SK-N-SH (cell line): ENCODE measurements at regions not wholly inside any gene's neighbourhood (a gene's known extent, or its start where the extent isn't known, plus 50 kb on each side); places are given as distances from the start of the nearest gene placed in this dataset.

Source experiments
- CTCF ChIA-PET: fragments of 300-600, 350-600 bp; formaldehyde crosslinking; extraction: SDS; loops from one replicate; lab custom pipeline; 2021; lab: Yijun Ruan, JAX
- POLR2A ChIA-PET: fragments of 350-600 bp; sonication (Branson Sonifier 250); formaldehyde crosslinking; extraction: SDS; loops from one replicate; lab custom pipeline; 2020; ENCODE audit warnings: antibody characterized with exemption, inconsistent platforms; lab: Yijun Ruan, JAX
- DNase-seq: peaks from one replicate; pipeline ENCODE4 v3.0.0; 2012
- H2AFZ ChIP-seq: fragments of 200-600 bp; sonication (generic); 2 replicates; pipeline ENCODE4 v1.8.1; 2016; ENCODE audit warnings: antibody characterized with exemption, mild to moderate bottlenecking, low read depth
- H3F3A ChIP-seq: fragments of 200-600 bp; sonication (generic); replicated peaks from 2 replicates; pipeline ENCODE3; 2016; ENCODE audit warnings: antibody characterized with exemption, mild to moderate bottlenecking; ENCODE audit not compliant: insufficient read depth
- H3K27ac ChIP-seq, 2 experiments: fragments of 200-500 bp in 1 of 2; fragments of 200-600 bp in 1 of 2; sonication (Bioruptor generic) in 1 of 2; sonication (generic), shearing (Covaris generic) in 1 of 2; 2 replicates each; pipeline versions ENCODE4 v1.5.1 to v1.6.1; 2014 to 2016; ENCODE audit warnings: low read depth in 2 of 2, inconsistent platforms in 1 of 2, low read length in 1 of 2, mild to moderate bottlenecking in 1 of 2, mixed read lengths in 1 of 2
- H3K27me3 ChIP-seq: fragments of 200-600 bp; sonication (generic), shearing (Covaris generic); 2 replicates; pipeline ENCODE4 v1.6.1; 2016; ENCODE audit warnings: mixed run types; ENCODE audit not compliant: insufficient read depth
- H3K36me3 ChIP-seq, 2 experiments: fragments of 200-500 bp in 1 of 2; fragments of 200-600 bp in 1 of 2; sonication (Bioruptor generic) in 1 of 2; sonication (generic) in 1 of 2; replicated peaks in 1 of 2; 2 replicates each; pipeline versions ENCODE3 to v1.5.1; 2014 to 2016; ENCODE audit warnings: low read length in 1 of 2, mild to moderate bottlenecking in 1 of 2; ENCODE audit not compliant: insufficient read depth in 2 of 2, control insufficient read depth in 1 of 2
- H3K4me1 ChIP-seq, 2 experiments: fragments of 200-500 bp in 1 of 2; fragments of 200-600 bp in 1 of 2; sonication (Bioruptor generic) in 1 of 2; sonication (generic), shearing (Covaris generic) in 1 of 2; 2 replicates each; pipeline versions ENCODE4 v1.5.1 to v1.6.1; 2014 to 2016; ENCODE audit warnings: low read depth in 1 of 2, low read length in 1 of 2, mixed run types in 1 of 2; ENCODE audit not compliant: insufficient read depth in 2 of 2, control insufficient read depth in 1 of 2
- H3K4me2 ChIP-seq: fragments of 200-600 bp; sonication (generic), shearing (Covaris generic); 2 replicates; pipeline ENCODE4 v1.6.1; 2017; ENCODE audit warnings: mixed run types
- H3K4me3 ChIP-seq, 2 experiments: fragments of 200-500 bp in 1 of 2; fragments of 200-600 bp in 1 of 2; sonication (Bioruptor generic) in 1 of 2; sonication (generic), shearing (Covaris generic) in 1 of 2; 2 replicates each; pipeline versions ENCODE4 v1.5.1 to v1.8.1; 2014 to 2016; ENCODE audit warnings: low read depth in 2 of 2, inconsistent platforms in 1 of 2, low read length in 1 of 2, mild to moderate bottlenecking in 1 of 2, mixed read lengths in 1 of 2, moderate library complexity in 1 of 2
- H3K79me2 ChIP-seq: fragments of 200-600 bp; sonication (generic); 2 replicates; pipeline ENCODE4 v1.8.1; 2017; ENCODE audit warnings: mild to moderate bottlenecking; ENCODE audit not compliant: insufficient read depth
- H3K9ac ChIP-seq: fragments of 200-600 bp; sonication (generic); 2 replicates; pipeline ENCODE4 v1.6.1; 2017; ENCODE audit warnings: mixed run types
- H3K9me2 ChIP-seq: fragments of 200-600 bp; sonication (generic); 2 replicates; pipeline ENCODE4 v1.6.1; 2017; ENCODE audit warnings: mixed run types
- H3K9me3 ChIP-seq: fragments of 200-600 bp; sonication (generic); 2 replicates; pipeline ENCODE4 v1.6.1; 2017; ENCODE audit warnings: mixed run types, mild to moderate bottlenecking, moderate library complexity
- H4K20me1 ChIP-seq: fragments of 200-600 bp; sonication (generic); 2 replicates; pipeline ENCODE4 v1.6.1; 2017; ENCODE audit warnings: mild to moderate bottlenecking, mixed run types; ENCODE audit not compliant: insufficient read depth
- CTCF ChIP-seq: fragments of 200-600 bp; sonication (generic); IDR thresholded peaks from 2 replicates; pipeline ENCODE4 v1.6.1; 2017; ENCODE audit warnings: antibody characterized with exemption, mild to moderate bottlenecking, moderate library complexity
- ELF1 ChIP-seq: IDR thresholded peaks from 2 replicates; pipeline ENCODE4 v1.4.0; 2012
- EP300 ChIP-seq, 2 experiments: IDR thresholded peaks; 2 replicates each; pipeline versions ENCODE4 v1.4.0 to v1.6.1; 2012; ENCODE audit warnings: borderline replicate concordance in 1 of 2, low read depth in 1 of 2, low read length in 1 of 2
- FOXJ3 ChIP-seq: sonication (generic); formaldehyde crosslinking; IDR thresholded peaks from 2 replicates; pipeline ENCODE4 v1.5.1; 2020; ENCODE audit warnings: mild to moderate bottlenecking, missing genetic modification reagents
- MAX ChIP-seq: IDR thresholded peaks from 2 replicates; pipeline ENCODE4 v1.4.0; 2012; ENCODE audit warnings: low read depth
- MEF2A ChIP-seq: IDR thresholded peaks from 2 replicates; pipeline ENCODE4 v1.4.0; 2012; ENCODE audit warnings: low read depth, borderline replicate concordance
- MXI1 ChIP-seq: IDR thresholded peaks from 2 replicates; pipeline ENCODE4 v1.6.1; 2012; ENCODE audit warnings: mild to moderate bottlenecking, low read depth, low read length, improper control_type of control experiment
- NRF1 ChIP-seq: IDR thresholded peaks from 2 replicates; pipeline ENCODE4 v1.6.1; 2012; ENCODE audit warnings: low read depth, mild to moderate bottlenecking, low read length
- REST ChIP-seq: IDR thresholded peaks from 2 replicates; pipeline ENCODE4 v1.6.1; 2012; ENCODE audit warnings: mild to moderate bottlenecking, low read depth, low read length, moderate library complexity
- RFX5 ChIP-seq: IDR thresholded peaks from 2 replicates; pipeline ENCODE4 v1.6.1; 2012; ENCODE audit warnings: mild to moderate bottlenecking, improper control_type of control experiment, low read length
- RXRA ChIP-seq: IDR thresholded peaks from 2 replicates; pipeline ENCODE4 v1.4.0; 2012; ENCODE audit warnings: low read depth, mild to moderate bottlenecking, borderline replicate concordance
- SMC3 ChIP-seq: IDR thresholded peaks from 2 replicates; pipeline ENCODE4 v1.6.1; 2012; ENCODE audit warnings: low read depth, low read length, improper control_type of control experiment
- TCF12 ChIP-seq: IDR thresholded peaks from 2 replicates; pipeline ENCODE4 v1.4.0; 2012
- USF2 ChIP-seq: fragments of 150-350 bp; IDR thresholded peaks from 2 replicates; pipeline ENCODE4 v1.6.1; 2017; ENCODE audit warnings: antibody characterized with exemption, low read length, low read depth, borderline replicate concordance
- YY1 ChIP-seq: IDR thresholded peaks from 2 replicates; pipeline ENCODE4 v1.4.0; 2012; ENCODE audit warnings: low read depth, mild to moderate bottlenecking
- ZBTB33 ChIP-seq: IDR thresholded peaks from 2 replicates; pipeline ENCODE4 v1.4.0; 2012; ENCODE audit warnings: low read depth, borderline replicate concordance
- whole genome bisulfite sequencing: methylation state at CpG from one replicate; pipeline ENCODE4 v1.1.6; 2017; ENCODE audit warnings: low lambda C conversion rate; 5-methylcytosine and 5-hydroxymethylcytosine counted together

- no peak for DNase-seq
- Histone ChIP-seq H3K4me2 (no peak overlapping the region), H3K79me2 (no peaks in the 10 kb centered on the region), H3K4me3 (no peak overlapping the region), H3K27ac (no peak overlapping the region), H2AFZ (no peak overlapping the region), H4K20me1 (no peaks in the 10 kb centered on the region), H3K9ac (no peak overlapping the region), H3K9me2 (no peaks in the 10 kb centered on the region), H3K4me1 (no peaks in the 10 kb centered on the region), H3F3A (no peaks in the 10 kb centered on the region), H3K27me3 (no peaks in the 10 kb centered on the region), H3K9me3 (no peaks in the 10 kb centered on the region), H3K36me3 (no peaks in the 10 kb centered on the region)
- ChIA-PET CTCF (no interaction called here), POLR2A (no interaction called here)
- 10% methylated on average over 5 of the region's 5 CpGs for WGBS
- TF ChIP-seq NRF1 (no peak), ZBTB33 (no peak), TCF12 (no peak), REST (no peak), USF2 (no peak), MAX (no peak), SMC3 (no peak), MEF2A (no peak), MXI1 (no peak), CTCF (no peak), RFX5 (no peak), YY1 (no peak), ELF1 (no peak), EP300 (IDR thresholded peaks at IDR 0.05; ENCODE audit: borderline replicate concordance in 1 of 2, low read depth in 1 of 2, low read length in 1 of 2) (no peak), RXRA (no peak), FOXJ3 (CRISPR knock-in tag) (no peak)
These were observed 97.3 kb downstream of the MTNR1A start for GRCh38 chr4:186458050-186458449.
